Activated T-cell treated with anti-CD3 and anti-CD28 coated beads, Interleukin-2, amount 50 U/mL, for 48 hours (primary cell): ENCODE measurements at regions not wholly inside any gene's neighbourhood (a gene's known extent, or its start where the extent isn't known, plus 50 kb on each side); places are given as distances from the start of the nearest gene placed in this dataset.

ENCODE experiments used
- DNase-seq, 2 experiments: peaks; one replicate each; pipeline ENCODE4 v3.0.0-alpha.2; 2020

- DNase-seq: no peak
These were observed 54.8 kb upstream of the ID3 start for GRCh38 chr1:23614032-23614660.

DNA sequence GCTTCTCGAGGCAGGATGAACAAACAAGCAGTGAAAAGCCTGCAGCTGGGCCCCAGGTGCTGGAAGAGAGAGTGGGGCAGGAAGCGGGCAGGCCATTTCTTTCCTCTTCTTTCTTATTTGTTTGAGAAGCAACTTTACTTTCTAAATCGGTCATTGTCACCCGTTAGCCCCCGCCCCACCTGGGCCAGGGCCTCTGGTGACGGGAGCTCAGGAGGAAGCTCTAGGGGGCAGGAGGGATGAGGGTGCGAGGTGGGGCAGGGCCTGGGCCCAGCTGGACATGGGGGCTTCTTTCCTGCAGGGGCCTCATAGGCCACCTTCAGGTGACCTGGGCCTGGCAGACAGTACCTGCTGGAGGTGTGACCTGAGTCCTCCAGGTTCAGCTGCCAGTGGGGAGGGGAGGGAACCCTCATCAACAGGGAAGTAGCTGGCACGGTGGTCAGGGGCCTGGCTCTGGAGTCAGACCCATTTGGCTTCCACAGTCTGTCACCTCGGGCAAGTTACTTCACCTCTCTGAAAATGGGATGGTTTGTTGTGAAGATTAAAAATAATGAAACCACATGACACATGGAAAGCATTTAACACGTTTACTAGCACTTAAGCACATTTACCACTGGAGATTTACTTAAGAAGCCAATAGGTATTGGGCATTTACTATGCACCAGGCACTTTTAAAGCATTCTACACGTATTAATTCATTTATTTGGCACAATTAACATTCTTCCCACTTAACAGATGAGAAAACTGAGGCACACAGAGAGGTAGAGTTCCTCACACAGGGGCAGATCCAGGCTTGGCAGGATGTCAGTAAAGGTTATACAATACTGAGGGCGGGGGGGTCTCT is 54.1 kb upstream of the ID3 start:
- peak; percentile 64 to 65 for DNase-seq

GRCh38 chr1:23611601-23612327 is 52.5 kb upstream of the ID3 start:
- no peak for DNase-seq

GRCh38 chr1:23610677-23611076 is 51.4 kb upstream of the ID3 start:
- no peak for DNase-seq

DNA sequence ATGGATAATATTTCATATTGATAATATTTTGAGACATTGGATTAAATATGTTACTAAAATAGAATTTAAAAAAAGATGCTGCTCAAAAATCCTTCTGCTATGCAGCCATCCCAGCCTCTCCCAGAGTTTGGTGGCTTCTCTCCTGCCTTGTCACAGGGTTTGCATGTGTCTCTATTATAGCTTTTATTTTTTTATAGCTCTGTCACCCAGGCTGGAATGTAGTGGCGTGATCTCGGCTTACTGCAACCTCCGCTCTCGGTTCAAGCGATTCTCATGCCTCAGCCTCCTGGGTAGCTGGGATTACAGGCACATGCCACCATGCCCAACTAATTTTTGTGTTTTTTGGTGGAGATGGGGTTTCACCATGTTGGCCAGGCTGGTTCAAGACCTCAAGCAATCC is 50.7 kb upstream of the ID3 start:
- no peak for DNase-seq
